ENCODE measurements at regions not wholly inside any gene's neighbourhood (a gene's known extent, or its start where the extent isn't known, plus 50 kb on each side); places are given as distances from the start of the nearest gene placed in this dataset.

DNA sequence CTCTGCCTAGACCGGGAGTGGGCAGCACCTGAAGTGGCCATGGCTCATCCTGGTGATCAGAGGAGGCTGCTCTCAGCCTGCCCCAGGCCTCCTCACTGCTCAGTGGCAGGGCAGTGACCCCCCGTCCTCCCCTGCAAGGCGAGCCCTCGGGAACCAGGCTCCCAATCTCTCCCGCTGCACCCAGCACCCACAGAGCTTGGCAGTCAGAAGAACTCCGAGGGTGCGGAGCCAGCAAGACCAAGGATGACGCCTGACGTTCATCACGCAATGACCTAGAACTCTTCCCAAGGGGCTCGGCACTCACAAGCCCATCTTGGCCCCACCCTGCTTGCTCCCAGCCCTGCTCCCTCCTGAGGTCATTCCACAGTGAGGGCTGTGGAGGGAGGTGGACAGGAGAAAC is 189.8 kb upstream of the SALL3 start:
- DNase-seq (ENCODE audit: low read depth, low spot score): no peak
- no peaks in the 10 kb centered on the region for H3K27me3 ChIP-seq (ENCODE audit: control insufficient read depth, insufficient read depth, low read length)
- WGBS (ENCODE audit: insufficient coverage, insufficient read length): no CpG with 5 or more reads among the region's 11 CpGs
- peaks cover 3% of the 10 kb centered on the region; the same call in 1 of the 2 replicates for H3K36me3 ChIP-seq (ENCODE audit: control insufficient read depth, insufficient read depth, low read length)
- no peaks in the 10 kb centered on the region for H3K4me1 ChIP-seq (ENCODE audit: control insufficient read depth, insufficient read depth, low read length)
- H3K9me3 ChIP-seq (ENCODE audit: control insufficient read depth, insufficient read depth, low read length): no peaks in the 10 kb centered on the region
- H3K4me3 ChIP-seq (ENCODE audit: low read length): no peak overlapping the region
- no peak overlapping the region for H3K27ac ChIP-seq (ENCODE audit: low read length)

DNA sequence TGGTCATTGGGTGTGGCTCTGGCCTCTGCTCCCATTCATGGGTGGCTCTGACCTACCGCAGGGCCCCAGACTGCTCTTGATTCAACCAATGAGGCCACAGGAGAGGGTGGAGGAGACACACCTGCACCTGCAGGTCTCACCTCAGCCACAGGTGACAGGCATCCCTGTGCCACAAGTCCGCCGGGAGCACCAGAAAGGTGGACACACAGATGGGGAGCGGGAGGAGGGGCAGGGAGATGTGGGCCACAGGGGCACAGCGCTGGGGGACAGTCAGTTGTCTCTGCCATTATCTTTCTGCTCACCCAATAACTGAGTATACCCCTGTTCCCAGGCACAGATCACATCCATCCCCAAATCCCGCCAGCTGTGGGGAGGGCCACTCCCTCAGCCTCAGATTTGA is 189.1 kb upstream of the SALL3 start:
- H3K4me3 ChIP-seq (ENCODE audit: low read length): no peak overlapping the region
- H3K27ac ChIP-seq (ENCODE audit: low read length): no peak overlapping the region
- DNase-seq (ENCODE audit: low read depth, low spot score): no peak
- no peaks in the 10 kb centered on the region for H3K27me3 ChIP-seq (ENCODE audit: control insufficient read depth, insufficient read depth, low read length)
- no CpG with 5 or more reads among the region's 6 CpGs for WGBS (ENCODE audit: insufficient coverage, insufficient read length)
- H3K36me3 ChIP-seq (ENCODE audit: control insufficient read depth, insufficient read depth, low read length): peaks cover 3% of the 10 kb centered on the region; the same call in 1 of the 2 replicates
- H3K4me1 ChIP-seq (ENCODE audit: control insufficient read depth, insufficient read depth, low read length): no peaks in the 10 kb centered on the region
- no peaks in the 10 kb centered on the region for H3K9me3 ChIP-seq (ENCODE audit: control insufficient read depth, insufficient read depth, low read length)

DNA sequence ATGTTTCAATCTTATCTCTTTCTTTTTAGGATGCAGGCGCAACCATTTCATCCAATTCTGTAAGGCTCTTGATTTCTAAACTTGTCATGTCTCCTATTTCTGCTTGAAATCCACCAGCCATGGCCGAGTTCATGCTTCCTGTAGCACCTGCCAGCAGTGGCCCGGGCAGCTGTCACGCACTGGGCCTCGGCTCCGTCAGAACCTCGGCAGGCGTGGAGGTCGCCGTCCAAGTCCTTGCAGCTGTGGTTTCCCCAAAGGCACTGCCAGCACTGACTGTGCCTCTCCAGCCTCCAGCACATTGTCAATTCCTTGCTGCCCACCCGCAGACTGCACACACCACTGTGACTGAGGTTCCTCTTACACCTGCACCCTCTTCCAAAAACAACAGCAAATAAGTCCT is 188.7 kb upstream of the SALL3 start:
- Histone ChIP-seq H3K9me3 (ENCODE audit: control insufficient read depth, insufficient read depth, low read length) (no peaks in the 10 kb centered on the region), H3K4me3 (ENCODE audit: low read length) (no peak overlapping the region), H3K36me3 (ENCODE audit: control insufficient read depth, insufficient read depth, low read length) (peaks cover 3% of the 10 kb centered on the region; the same call in 1 of the 2 replicates), H3K27ac (ENCODE audit: low read length) (no peak overlapping the region), H3K4me1 (ENCODE audit: control insufficient read depth, insufficient read depth, low read length) (no peaks in the 10 kb centered on the region), H3K27me3 (ENCODE audit: control insufficient read depth, insufficient read depth, low read length) (no peaks in the 10 kb centered on the region)
- no CpG with 5 or more reads among the region's 11 CpGs for whole genome bisulfite sequencing (ENCODE audit: insufficient coverage, insufficient read length)
- no peak for DNase-seq (ENCODE audit: low read depth, low spot score)

DNA sequence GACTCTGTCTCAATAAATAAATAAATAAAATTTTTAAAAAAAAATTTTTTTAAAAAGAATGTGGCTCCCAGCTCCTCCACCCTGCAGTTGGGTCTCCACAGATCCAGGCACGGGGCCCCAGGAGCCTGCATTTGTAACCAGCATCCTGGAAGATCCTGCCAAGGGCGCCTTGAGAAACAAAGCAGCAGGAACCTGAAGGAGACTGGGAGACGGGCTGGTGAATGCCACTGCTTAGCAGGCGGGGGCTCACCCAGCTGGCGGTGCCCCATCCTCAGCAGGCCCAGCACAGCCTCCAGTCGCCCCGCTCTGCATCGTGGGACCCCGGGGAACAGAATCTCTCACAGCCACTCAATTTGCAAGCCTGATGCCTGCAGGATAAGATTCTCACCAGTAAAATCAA is 187.5 kb upstream of the SALL3 start:
- WGBS (ENCODE audit: insufficient coverage, insufficient read length): no CpG with 5 or more reads among the region's 9 CpGs
- H3K9me3 ChIP-seq (ENCODE audit: control insufficient read depth, insufficient read depth, low read length): no peaks in the 10 kb centered on the region

DNA sequence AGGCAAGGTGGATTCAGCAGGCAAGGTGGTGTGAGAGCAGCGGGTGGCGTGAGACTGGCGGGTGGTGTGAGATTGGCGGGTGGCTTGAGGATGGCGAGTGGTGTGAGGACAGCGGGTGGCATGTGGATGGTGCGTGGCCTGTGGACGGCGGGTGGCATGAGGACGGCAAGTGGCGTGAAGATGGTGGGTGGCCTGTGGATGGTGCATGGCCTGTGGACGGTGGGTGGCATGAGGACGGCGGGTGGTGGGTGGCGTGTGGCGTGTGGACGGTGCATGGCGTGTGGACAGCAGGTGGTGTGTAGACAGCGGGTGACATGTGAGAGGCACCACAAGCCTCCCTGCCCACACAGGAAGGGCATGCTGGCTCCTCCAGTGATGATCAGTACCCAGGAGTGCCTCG is 186.9 kb upstream of the SALL3 start:
- H3K4me3 ChIP-seq (ENCODE audit: low read length): no peak overlapping the region
- H3K4me1 ChIP-seq (ENCODE audit: control insufficient read depth, insufficient read depth, low read length): no peaks in the 10 kb centered on the region
- no peaks in the 10 kb centered on the region for H3K9me3 ChIP-seq (ENCODE audit: control insufficient read depth, insufficient read depth, low read length)
- DNase-seq (ENCODE audit: low read depth, low spot score): no peak
- H3K36me3 ChIP-seq (ENCODE audit: control insufficient read depth, insufficient read depth, low read length): peaks cover 3% of the 10 kb centered on the region; the same call in 1 of the 2 replicates
- no CpG with 5 or more reads among the region's 20 CpGs for WGBS (ENCODE audit: insufficient coverage, insufficient read length)
- no peak overlapping the region for H3K27ac ChIP-seq (ENCODE audit: low read length)
- no peaks in the 10 kb centered on the region for H3K27me3 ChIP-seq (ENCODE audit: control insufficient read depth, insufficient read depth, low read length)

More for the DNA sequence above, 187.5 kb upstream of the SALL3 start:
- no peaks in the 10 kb centered on the region for H3K4me1 ChIP-seq (ENCODE audit: control insufficient read depth, insufficient read depth, low read length)
- H3K36me3 ChIP-seq (ENCODE audit: control insufficient read depth, insufficient read depth, low read length): peaks cover 3% of the 10 kb centered on the region; the same call in 1 of the 2 replicates
- no peak for DNase-seq (ENCODE audit: low read depth, low spot score)
- H3K27ac ChIP-seq (ENCODE audit: low read length): no peak overlapping the region
- H3K4me3 ChIP-seq (ENCODE audit: low read length): no peak overlapping the region
- H3K27me3 ChIP-seq (ENCODE audit: control insufficient read depth, insufficient read depth, low read length): no peaks in the 10 kb centered on the region

DNA sequence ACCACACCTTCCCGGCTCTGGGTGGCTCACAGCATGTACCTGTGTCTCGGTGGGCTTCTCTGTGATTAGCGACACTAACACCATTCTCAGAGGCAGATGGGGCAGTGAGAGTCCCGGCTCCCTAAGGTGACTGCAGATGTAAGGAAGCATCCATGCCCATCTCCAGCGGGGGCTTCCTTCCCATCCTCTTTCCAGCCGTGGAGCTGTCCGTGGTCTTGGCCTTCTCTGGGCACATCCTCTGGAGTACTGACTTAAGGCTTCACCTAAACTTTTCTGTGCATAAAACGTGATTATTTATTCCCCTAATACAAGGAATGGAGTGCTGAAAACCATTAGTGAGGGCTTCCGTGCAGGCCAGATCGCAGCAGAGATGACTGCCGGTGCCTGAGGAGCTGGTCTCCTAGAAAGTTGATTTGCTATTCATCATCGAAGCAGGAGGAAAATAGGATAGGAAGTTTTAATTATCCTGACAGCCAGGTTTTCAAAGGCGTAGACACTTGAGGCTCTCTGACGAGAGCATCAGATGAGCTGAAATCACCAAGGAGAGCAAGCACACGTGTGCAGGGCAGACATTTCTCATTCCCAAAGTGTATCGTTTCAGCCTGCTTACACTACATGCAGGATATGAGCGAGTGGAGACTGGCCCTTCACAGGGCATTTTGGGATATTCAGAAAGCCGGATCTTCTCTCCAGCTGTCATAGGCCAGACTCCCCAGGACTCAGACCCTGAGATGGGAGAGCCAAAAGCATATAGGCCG is 186.1 kb upstream of the SALL3 start:
- Histone ChIP-seq H3K4me1 (ENCODE audit: control insufficient read depth, insufficient read depth, low read length) (no peaks in the 10 kb centered on the region), H3K9me3 (ENCODE audit: control insufficient read depth, insufficient read depth, low read length) (no peaks in the 10 kb centered on the region), H3K4me3 (ENCODE audit: low read length) (no peak overlapping the region), H3K36me3 (ENCODE audit: control insufficient read depth, insufficient read depth, low read length) (peaks cover 3% of the 10 kb centered on the region; the same call in 1 of the 2 replicates), H3K27me3 (ENCODE audit: control insufficient read depth, insufficient read depth, low read length) (no peaks in the 10 kb centered on the region), H3K27ac (ENCODE audit: low read length) (no peak overlapping the region)
- WGBS (ENCODE audit: insufficient coverage, insufficient read length): no CpG with 5 or more reads among the region's 19 CpGs
- no peak for DNase-seq (ENCODE audit: low read depth, low spot score)

DNA sequence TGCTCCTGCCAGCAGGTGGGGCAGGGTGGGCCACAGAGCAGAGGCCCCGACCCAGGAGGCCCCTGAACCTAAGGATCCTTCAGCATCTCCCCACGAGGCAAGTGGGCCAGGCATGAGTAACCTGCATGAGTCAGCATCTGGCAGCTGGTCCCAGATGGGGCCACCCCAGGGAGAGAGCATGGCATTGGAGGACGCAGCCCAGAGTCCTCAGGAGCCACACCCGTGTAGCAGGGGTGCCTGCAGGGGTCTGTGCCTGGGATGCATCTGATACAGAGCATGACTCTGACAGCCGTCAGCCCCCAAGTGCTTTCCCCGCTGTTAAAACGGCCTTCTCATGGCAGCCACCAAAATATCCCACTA is 185.6 kb upstream of the SALL3 start:
- Histone ChIP-seq H3K4me3 (ENCODE audit: low read length) (no peak overlapping the region), H3K27ac (ENCODE audit: low read length) (no peak overlapping the region), H3K27me3 (ENCODE audit: control insufficient read depth, insufficient read depth, low read length) (no peaks in the 10 kb centered on the region), H3K9me3 (ENCODE audit: control insufficient read depth, insufficient read depth, low read length) (no peaks in the 10 kb centered on the region), H3K36me3 (ENCODE audit: control insufficient read depth, insufficient read depth, low read length) (peaks cover 3% of the 10 kb centered on the region; the same call in 1 of the 2 replicates), H3K4me1 (ENCODE audit: control insufficient read depth, insufficient read depth, low read length) (no peaks in the 10 kb centered on the region)
- no peak for DNase-seq (ENCODE audit: low read depth, low spot score)
- WGBS (ENCODE audit: insufficient coverage, insufficient read length): no CpG with 5 or more reads among the region's 7 CpGs

DNA sequence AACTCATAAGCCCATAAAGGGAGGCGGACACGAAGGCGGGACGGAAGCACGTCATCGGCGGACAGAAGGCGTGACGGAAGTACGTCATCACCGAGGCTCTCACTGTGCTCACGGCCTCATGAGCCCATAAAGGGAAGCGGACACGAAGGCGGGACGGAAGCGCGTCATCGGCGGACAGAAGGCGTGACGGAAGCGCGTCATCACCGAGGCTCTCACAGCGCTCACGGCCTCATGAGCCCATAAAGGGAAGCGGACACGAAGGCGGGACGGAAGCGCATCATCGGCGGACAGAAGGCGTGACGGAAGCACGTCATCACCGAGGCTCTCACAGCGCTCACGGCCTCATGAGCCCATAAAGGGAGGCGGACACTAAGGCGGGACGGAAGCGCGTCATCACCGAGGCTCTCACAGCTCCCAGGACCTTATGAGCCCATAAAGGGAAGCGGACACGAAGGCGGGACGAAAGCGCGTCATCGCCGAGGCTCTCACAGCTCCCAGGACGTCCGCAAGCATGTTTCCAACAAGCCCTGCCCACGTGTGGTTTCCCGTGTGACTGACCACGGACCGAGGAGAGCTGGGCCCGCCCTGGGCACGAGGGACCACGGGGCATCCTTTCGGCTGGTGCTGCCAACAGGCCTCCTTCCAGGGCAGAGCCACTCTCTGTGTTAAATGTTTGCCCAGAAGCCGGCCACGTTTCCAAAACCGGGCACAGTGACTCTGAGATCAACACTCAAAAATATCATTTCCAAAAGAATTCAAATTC is 182.7 kb upstream of the SALL3 start:
- H3K36me3 ChIP-seq (ENCODE audit: control insufficient read depth, insufficient read depth, low read length): peaks cover 3% of the 10 kb centered on the region; the same call in 1 of the 2 replicates
- no peak overlapping the region for H3K4me3 ChIP-seq (ENCODE audit: low read length)
- no peak overlapping the region for H3K27ac ChIP-seq (ENCODE audit: low read length)
- H3K9me3 ChIP-seq (ENCODE audit: control insufficient read depth, insufficient read depth, low read length): no peaks in the 10 kb centered on the region
- no peak for DNase-seq (ENCODE audit: low read depth, low spot score)
- no CpG with 5 or more reads among the region's 67 CpGs for WGBS (ENCODE audit: insufficient coverage, insufficient read length)
- no peaks in the 10 kb centered on the region for H3K4me1 ChIP-seq (ENCODE audit: control insufficient read depth, insufficient read depth, low read length)
- no peaks in the 10 kb centered on the region for H3K27me3 ChIP-seq (ENCODE audit: control insufficient read depth, insufficient read depth, low read length)

DNA sequence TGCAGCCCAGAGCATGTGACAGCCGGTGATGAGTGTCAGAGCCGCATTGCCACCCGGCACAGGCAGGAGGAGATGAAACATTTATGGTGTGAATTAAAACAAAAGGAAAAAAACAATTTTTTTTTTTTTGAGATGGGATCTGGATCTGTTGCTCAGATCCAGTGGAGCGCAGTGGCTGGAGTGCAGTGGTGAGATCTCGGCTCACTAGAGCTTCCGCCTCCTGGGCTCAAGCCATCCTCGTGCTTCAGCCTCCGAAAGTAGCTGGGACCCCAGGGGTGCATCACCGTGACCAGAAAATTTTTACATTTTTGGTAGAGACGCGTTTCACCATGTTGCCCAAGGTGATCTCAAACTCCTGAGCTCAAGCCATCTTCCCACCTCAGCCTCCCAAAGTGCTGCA is 182.1 kb upstream of the SALL3 start:
- Histone ChIP-seq H3K27ac (ENCODE audit: low read length) (no peak overlapping the region), H3K4me1 (ENCODE audit: control insufficient read depth, insufficient read depth, low read length) (no peaks in the 10 kb centered on the region), H3K27me3 (ENCODE audit: control insufficient read depth, insufficient read depth, low read length) (no peaks in the 10 kb centered on the region), H3K4me3 (ENCODE audit: low read length) (no peak overlapping the region), H3K9me3 (ENCODE audit: control insufficient read depth, insufficient read depth, low read length) (no peaks in the 10 kb centered on the region), H3K36me3 (ENCODE audit: control insufficient read depth, insufficient read depth, low read length) (peaks cover 3% of the 10 kb centered on the region; the same call in 1 of the 2 replicates)
- no peak for DNase-seq (ENCODE audit: low read depth, low spot score)
- no CpG with 5 or more reads among the region's 11 CpGs for WGBS (ENCODE audit: insufficient coverage, insufficient read length)

DNA sequence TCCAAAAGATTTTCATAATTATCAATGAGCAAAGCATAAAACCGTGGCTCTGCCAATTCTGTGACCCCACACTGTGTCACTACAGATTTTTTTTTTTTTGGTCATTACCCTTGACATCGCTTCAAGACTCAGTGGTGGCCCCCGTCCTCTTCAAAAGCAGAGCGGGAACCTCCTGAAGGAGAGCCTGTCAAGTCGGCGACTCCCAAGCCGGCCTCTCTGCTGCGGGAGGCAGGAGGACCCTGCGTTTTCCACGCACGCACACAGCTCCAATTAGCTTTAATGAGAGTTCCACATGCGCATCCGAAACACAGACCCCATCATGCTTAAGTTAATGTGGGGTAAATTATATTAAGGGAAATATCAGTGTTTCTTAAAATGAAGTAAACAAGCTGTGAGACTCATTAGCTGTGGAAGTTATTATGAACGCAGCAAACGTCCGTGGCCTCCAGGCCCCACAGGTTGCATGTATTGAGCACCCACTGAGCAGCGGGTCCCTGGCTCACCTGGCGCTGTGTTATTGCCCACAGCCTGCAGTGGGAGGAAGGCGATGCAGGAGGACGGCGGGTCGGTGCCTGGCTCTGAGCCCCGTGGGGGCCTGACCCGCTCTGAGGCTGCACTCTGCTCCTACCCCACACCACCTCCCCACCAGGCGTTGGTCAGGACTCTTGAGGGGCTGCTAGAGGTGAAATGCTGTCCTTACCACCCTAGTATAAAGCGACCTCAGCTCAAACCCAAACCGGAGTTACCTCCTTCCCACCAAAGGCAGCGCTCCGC is 181.0 kb upstream of the SALL3 start:
- no peak overlapping the region for H3K4me3 ChIP-seq (ENCODE audit: low read length)
- H3K36me3 ChIP-seq (ENCODE audit: control insufficient read depth, insufficient read depth, low read length): no peaks in the 10 kb centered on the region
- WGBS (ENCODE audit: insufficient coverage, insufficient read length): no CpG with 5 or more reads among the region's 29 CpGs
- H3K4me1 ChIP-seq (ENCODE audit: control insufficient read depth, insufficient read depth, low read length): no peaks in the 10 kb centered on the region
- no peak overlapping the region for H3K27ac ChIP-seq (ENCODE audit: low read length)
- no peak for DNase-seq (ENCODE audit: low read depth, low spot score)
- no peaks in the 10 kb centered on the region for H3K9me3 ChIP-seq (ENCODE audit: control insufficient read depth, insufficient read depth, low read length)
- no peaks in the 10 kb centered on the region for H3K27me3 ChIP-seq (ENCODE audit: control insufficient read depth, insufficient read depth, low read length)
